Right lobe of liver (tissue), 6 donors: ENCODE measurements at regions not wholly inside any gene's neighbourhood (a gene's known extent, or its start where the extent isn't known, plus 50 kb on each side); places are given as distances from the start of the nearest gene placed in this dataset.

Experiments
- ATAC-seq, 4 donors: fragments of 200-7000 bp; cut with Tn5 transposase; one replicate each; pipeline ENCODE4 v1.9.1; 2020; ENCODE audit warnings: mild to moderate bottlenecking in 4 of 4, moderate library complexity in 4 of 4
- DNase-seq, 3 donors: peaks; one replicate each; pipeline ENCODE4 v3.0.0-alpha.2; 2020
- H3K27ac ChIP-seq, 3 donors: fragments of 200-600 bp; one replicate each; pipeline ENCODE4 v1.8.0; 2022
- H3K27me3 ChIP-seq, 2 donors: fragments of 200-600 bp; one replicate each; pipeline ENCODE4 v1.8.0; 2022
- H3K36me3 ChIP-seq, 4 donors: fragments of 200-600 bp; sonication (generic) in 1 of 4; one replicate each; pipeline versions ENCODE4 v1.5.1 to v1.8.0; 2017 to 2022; ENCODE audit warnings: control low read depth in 1 of 4
- H3K4me1 ChIP-seq, 4 donors: fragments of 200-600 bp; sonication (generic) in 1 of 4; one replicate each; pipeline versions ENCODE4 v1.5.1 to v1.8.0; 2017 to 2022; ENCODE audit warnings: control low read depth in 1 of 4
- H3K4me3 ChIP-seq, 3 donors: fragments of 200-600 bp; one replicate each; pipeline ENCODE4 v1.8.0; 2022
- H3K9me3 ChIP-seq, 4 donors: fragments of 200-600 bp; sonication (generic) in 1 of 4; one replicate each; pipeline versions ENCODE4 v1.5.1 to v1.8.0; 2017 to 2022; ENCODE audit warnings: control low read depth in 1 of 4
- CTCF ChIP-seq, 4 donors: fragments of 200-600 bp in 3 of 4; fragments of 450-650 bp in 1 of 4; IDR thresholded peaks; one replicate each; pipeline versions ENCODE4 v1.5.1 to v1.8.0; 2016 to 2022; ENCODE audit warnings: antibody characterized with exemption in 4 of 4, mild to moderate bottlenecking in 2 of 4
- POLR2A ChIP-seq: fragments of 450-650 bp; IDR thresholded peaks from one replicate; pipeline ENCODE4 v1.6.1; 2017; ENCODE audit warnings: antibody characterized with exemption, mild to moderate bottlenecking
- WGBS: methylation state at CpG from one replicate; pipeline ENCODE4 v1.1.6; 2018; ENCODE audit warnings: low coverage, low lambda C conversion rate; ENCODE audit not compliant: insufficient coverage; ENCODE audit errors: missing lambda C conversion rate; 5-methylcytosine and 5-hydroxymethylcytosine counted together
- intact Hi-C, 2 donors: fragments of 100-400 bp; cut with DNase I; formaldehyde crosslinking; loops; one replicate each; pipeline versions ENCODE4 v1.11.2 to v1.14.1; 2022
- donor health status: DM: no; HTN: yes; CAD: no.
- donor health status: DM: no; HTN: no; CAD: no.
- donor health status: DM: no; HTN: no; CAD: no.
- donor health status: DM: no; HTN: yes; CAD: no.
- donor health status: DM: no; HTN: yes; CAD: no.

- no peak for ATAC-seq
- H3K36me3 ChIP-seq = no peaks in the 10 kb centered on the region
- H3K9me3 ChIP-seq = no peaks in the 10 kb centered on the region
- intact Hi-C loops = no loop called here
- TF ChIP-seq CTCF (IDR thresholded peaks at IDR 0.05) = no peak
- no peak for TF ChIP-seq POLR2A
- DNase-seq = no peak
- no peak overlapping the region for H3K4me3 ChIP-seq
- H3K27ac ChIP-seq = no peak overlapping the region
- H3K27me3 ChIP-seq = no peaks in the 10 kb centered on the region
- H3K4me1 ChIP-seq = no peaks in the 10 kb centered on the region
- WGBS = 55% methylated on average over 3 of the region's 3 CpGs
Observed at GRCh38 chr13:62327367-62327766, 911.7 kb upstream of the PCDH20 start.

- WGBS = 7% methylated on average over 1 of the region's 1 CpG
- DNase-seq = no peak
- no peaks in the 10 kb centered on the region for H3K36me3 ChIP-seq
- no peak for ATAC-seq
- H3K27ac ChIP-seq = no peak overlapping the region
- intact Hi-C loops = no loop called here
- H3K27me3 ChIP-seq = no peaks in the 10 kb centered on the region
- TF ChIP-seq POLR2A (no peak), CTCF (IDR thresholded peaks at IDR 0.05) (no peak)
- no peaks in the 10 kb centered on the region for H3K9me3 ChIP-seq
- no peak overlapping the region for H3K4me3 ChIP-seq
- no peaks in the 10 kb centered on the region for H3K4me1 ChIP-seq
Observed at GRCh38 chr13:62324842-62325241, 909.2 kb upstream of the PCDH20 start.

DNA sequence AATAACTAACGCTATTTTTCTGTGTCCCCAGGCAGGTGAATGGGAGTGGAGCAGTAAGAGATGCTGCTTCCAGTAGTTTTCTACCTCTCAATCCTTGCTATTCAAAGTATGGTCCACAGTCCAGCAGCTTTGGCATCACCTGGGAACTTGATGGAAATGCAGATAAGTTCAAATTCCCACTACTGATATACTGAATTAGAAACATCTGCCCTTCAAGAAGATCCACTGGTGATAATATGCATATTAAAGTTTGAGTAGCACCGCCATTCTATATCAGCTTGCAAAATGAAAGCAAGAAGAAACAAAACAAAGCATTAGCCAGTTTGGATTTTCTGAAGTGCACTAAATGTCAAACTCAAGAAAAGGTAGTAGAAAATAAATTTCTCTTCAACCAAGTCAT is 906.2 kb upstream of the PCDH20 start:
- Histone ChIP-seq H3K27ac (no peak overlapping the region), H3K9me3 (no peaks in the 10 kb centered on the region), H3K36me3 (no peaks in the 10 kb centered on the region), H3K4me1 (no peaks in the 10 kb centered on the region), H3K27me3 (no peaks in the 10 kb centered on the region), H3K4me3 (no peak overlapping the region)
- 54% methylated on average over 2 of the region's 2 CpGs for whole genome bisulfite sequencing
- DNase-seq (no peak), ATAC-seq (no peak)
- intact Hi-C loops = no loop called here
- TF ChIP-seq POLR2A = no peak
- TF ChIP-seq CTCF (IDR thresholded peaks at IDR 0.05) = no peak

GRCh38 chr13:62321139-62321538 is 905.5 kb upstream of the PCDH20 start:
- Histone ChIP-seq H3K4me3 (no peak overlapping the region), H3K27me3 (no peaks in the 10 kb centered on the region), H3K36me3 (no peaks in the 10 kb centered on the region), H3K9me3 (no peaks in the 10 kb centered on the region), H3K27ac (no peak overlapping the region), H3K4me1 (no peaks in the 10 kb centered on the region)
- no peak for ATAC-seq
- intact Hi-C loops = no loop called here
- WGBS = 0% methylated on average over 1 of the region's 1 CpG
- no peak for DNase-seq
- TF ChIP-seq POLR2A (no peak), CTCF (IDR thresholded peaks at IDR 0.05) (no peak)
